GM12872 (cell line): ENCODE measurements at regions not wholly inside any gene's neighbourhood (a gene's known extent, or its start where the extent isn't known, plus 50 kb on each side); places are given as distances from the start of the nearest gene placed in this dataset.

Source experiments
- TF ChIP-seq, protein P1 (sequence below): IDR thresholded peaks from 3 replicates; pipeline ENCODE4 v1.5.1; 2011; ENCODE audit warnings: low read depth, mild to moderate bottlenecking, low read length, moderate library complexity; ENCODE audit not compliant: insufficient read depth

DNA sequence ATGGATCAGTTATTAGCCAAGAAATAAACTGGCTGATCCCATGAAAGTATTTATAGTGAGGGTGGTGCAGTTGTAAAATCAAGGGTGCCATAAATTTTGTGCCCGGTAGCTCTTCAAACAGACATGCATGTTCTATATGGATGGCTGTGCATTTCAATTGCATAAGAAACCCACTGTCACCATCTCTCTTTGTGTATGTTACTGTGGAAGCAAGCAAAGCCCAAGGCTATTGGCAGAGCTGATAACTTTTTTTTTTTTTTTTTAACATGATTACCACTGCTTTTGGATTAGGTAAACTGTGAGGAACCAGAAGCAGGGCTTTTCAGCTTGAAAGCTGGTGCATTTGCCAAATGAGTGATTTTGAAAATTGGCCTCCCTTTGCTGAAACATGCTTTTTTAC, 332.6 kb downstream of the SOX11 start:
- TF ChIP-seq, protein P1, sequence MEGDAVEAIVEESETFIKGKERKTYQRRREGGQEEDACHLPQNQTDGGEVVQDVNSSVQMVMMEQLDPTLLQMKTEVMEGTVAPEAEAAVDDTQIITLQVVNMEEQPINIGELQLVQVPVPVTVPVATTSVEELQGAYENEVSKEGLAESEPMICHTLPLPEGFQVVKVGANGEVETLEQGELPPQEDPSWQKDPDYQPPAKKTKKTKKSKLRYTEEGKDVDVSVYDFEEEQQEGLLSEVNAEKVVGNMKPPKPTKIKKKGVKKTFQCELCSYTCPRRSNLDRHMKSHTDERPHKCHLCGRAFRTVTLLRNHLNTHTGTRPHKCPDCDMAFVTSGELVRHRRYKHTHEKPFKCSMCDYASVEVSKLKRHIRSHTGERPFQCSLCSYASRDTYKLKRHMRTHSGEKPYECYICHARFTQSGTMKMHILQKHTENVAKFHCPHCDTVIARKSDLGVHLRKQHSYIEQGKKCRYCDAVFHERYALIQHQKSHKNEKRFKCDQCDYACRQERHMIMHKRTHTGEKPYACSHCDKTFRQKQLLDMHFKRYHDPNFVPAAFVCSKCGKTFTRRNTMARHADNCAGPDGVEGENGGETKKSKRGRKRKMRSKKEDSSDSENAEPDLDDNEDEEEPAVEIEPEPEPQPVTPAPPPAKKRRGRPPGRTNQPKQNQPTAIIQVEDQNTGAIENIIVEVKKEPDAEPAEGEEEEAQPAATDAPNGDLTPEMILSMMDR, result no peak

DNA sequence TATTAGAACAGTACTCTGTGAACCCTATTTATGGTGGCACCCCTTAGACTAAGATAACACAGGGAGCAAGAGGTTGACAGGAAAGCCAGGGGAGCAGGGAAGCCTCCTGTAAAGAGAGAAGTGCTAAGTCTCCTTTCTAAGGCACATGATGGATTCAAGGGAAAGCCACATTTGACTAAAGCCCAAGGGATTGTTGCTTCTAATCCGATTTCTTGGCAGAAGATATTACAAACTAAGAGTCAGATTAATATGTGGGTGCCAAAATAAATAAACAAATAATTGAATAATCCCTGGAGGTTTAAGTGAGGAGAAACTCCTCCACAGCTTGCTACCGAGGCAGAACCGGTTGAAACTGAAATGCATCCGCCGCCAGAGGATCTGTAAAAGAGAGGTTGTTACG, 333.2 kb downstream of the SOX11 start:
- TF ChIP-seq, protein P1, result no peak

DNA sequence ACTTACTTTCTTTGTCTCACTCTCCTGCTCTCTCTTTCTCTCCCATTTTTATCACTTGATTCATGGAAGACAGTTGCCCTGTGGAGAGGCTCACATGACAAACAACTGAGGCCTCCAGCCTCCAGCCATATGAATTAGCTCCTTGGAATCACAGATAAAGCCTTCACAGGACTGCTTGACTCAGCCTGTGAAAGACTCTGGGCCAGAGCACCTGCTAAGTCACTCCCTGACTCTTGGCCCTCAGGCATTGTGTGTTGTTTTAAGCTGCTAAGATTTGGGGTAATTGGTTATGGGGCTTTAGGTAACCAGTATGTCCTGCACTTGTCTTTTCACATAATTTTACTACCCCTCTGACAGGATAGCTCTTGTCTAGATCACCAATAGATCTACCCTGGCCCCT, 334.9 kb downstream of the SOX11 start:
- TF ChIP-seq, protein P1, result no peak

DNA sequence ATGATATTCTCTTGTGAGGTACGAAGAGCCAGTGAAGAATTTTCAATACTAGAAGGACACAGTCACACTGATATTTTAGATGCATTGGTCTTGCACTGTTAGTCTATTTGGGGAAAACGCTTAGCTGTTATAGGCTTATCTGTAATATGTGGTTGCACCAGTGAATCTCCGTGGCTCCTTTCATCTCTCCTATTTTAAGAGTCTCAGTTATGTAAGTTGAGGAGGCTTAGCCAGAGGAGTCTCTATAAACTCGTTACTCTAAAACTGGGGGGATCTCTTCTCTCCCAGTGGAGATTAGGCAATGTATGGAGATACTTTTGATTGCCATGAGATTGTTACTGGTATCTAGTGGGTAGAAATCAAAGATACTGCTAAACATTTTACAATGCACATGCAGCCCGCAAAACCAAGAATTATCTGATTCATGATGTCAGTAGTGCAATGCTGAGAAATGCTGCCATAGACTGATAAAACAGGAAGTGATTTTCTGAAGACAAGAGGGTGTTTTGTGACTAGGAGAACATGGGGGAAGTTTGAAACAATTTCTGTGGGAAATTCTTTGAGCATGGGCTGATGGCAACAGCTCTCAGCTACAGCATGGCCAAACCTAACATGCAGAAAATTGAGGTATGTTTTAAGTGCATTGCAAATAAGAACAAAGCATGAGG, 339.1 kb downstream of the SOX11 start:
- TF ChIP-seq, protein P1, result no peak

DNA sequence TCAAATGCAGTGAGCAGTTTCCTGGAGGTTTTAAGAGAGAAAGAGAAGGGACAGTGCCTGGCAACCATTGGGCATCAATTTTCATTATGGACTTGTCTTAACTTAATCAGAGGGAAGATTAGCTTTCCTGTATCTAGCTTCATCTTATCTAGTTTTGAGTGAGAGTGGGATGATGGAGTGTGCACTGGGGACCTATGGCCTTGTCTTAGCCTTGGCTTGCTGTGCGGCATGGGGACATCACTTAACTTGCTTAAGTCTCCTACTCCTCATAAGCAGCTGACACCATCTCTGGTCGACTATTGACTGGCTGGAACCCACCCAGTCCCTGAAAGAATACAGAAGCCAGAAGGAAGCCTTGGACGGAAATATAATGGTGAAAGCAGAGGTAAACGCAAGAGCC, 344.0 kb downstream of the SOX11 start:
- TF ChIP-seq, protein P1, result no peak

DNA sequence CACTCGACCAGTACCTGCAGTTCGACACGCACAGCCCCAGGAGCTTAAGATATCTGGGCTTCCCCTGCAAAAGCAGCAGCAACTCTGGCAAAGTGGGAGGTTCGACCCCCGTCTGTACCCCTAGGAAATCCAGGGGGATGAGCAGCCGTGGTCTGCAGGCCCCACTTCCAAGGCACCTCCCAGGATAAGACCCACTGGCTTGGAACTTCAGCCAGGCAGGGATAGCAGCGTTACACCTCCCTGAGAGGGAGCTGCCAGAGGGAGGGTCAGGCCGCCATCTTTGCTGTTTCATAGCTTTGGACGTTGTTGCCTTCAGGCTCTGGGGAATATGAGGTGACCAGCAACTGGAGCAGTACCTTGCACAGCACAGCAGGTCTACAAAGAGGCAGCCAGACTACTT, 351.1 kb downstream of the SOX11 start:
- TF ChIP-seq, protein P1, result no peak

DNA sequence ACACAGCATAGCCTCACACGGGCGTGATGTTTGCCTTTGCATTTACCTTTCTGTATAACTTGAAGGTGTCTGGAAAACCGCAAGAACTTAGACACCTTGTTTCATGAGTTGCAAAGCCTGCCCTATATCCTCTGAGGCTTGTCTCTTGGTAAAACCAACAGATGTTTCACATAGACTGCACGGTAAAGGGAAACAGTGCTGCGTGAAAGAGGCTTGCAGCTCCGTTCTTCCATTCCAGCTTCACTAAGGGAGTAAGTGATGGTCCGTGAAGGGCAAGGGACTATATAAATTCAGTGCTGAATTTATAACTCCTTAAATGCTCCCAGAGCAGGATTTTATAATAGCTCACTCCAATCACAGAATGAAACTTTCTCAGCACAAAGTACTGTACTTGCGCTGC, 360.5 kb downstream of the SOX11 start:
- TF ChIP-seq, protein P1, result no peak
